Colonic mucosa (tissue), 4 donors: ENCODE measurements at regions not wholly inside any gene's neighbourhood (a gene's known extent, or its start where the extent isn't known, plus 50 kb on each side); places are given as distances from the start of the nearest gene placed in this dataset.

ENCODE experiments used
- DNase-seq: peaks from one replicate; pipeline ENCODE4 v3.0.0-alpha.2; 2020
- H3K27ac ChIP-seq: fragments of 200-600 bp; one replicate; pipeline ENCODE4 v1.8.0; 2021
- H3K27me3 ChIP-seq: fragments of 200-600 bp; one replicate; pipeline ENCODE4 v1.8.0; 2021
- H3K36me3 ChIP-seq: fragments of 200-600 bp; one replicate; pipeline ENCODE4 v1.8.0; 2021
- H3K4me1 ChIP-seq: fragments of 200-600 bp; one replicate; pipeline ENCODE4 v1.8.0; 2021; ENCODE audit warnings: mild to moderate bottlenecking
- H3K4me3 ChIP-seq: fragments of 200-600 bp; one replicate; pipeline ENCODE4 v1.8.0; 2021
- H3K9ac ChIP-seq, 2 donors: one replicate each; pipeline ENCODE4 v1.7.0; 2013; ENCODE audit warnings: control low read depth in 2 of 2, low read depth in 2 of 2, low read length in 2 of 2
- H3K9me3 ChIP-seq: fragments of 200-600 bp; one replicate; pipeline ENCODE4 v1.8.0; 2021
- intact Hi-C: fragments of 100-400 bp; cut with DNase I; formaldehyde crosslinking; loops from one replicate; pipeline ENCODE4 v1.14.1; 2022
- TF ChIP-seq, protein P1 (sequence below): fragments of 200-600 bp; IDR thresholded peaks from one replicate; pipeline ENCODE4 v1.8.0; 2022; ENCODE audit warnings: antibody characterized with exemption, mild to moderate bottlenecking
- donor health status: healthy.
- donor health status: DM: no; HTN: no; CAD: no.
- donor health status: DM: no; HTN: no; CAD: no.

DNA sequence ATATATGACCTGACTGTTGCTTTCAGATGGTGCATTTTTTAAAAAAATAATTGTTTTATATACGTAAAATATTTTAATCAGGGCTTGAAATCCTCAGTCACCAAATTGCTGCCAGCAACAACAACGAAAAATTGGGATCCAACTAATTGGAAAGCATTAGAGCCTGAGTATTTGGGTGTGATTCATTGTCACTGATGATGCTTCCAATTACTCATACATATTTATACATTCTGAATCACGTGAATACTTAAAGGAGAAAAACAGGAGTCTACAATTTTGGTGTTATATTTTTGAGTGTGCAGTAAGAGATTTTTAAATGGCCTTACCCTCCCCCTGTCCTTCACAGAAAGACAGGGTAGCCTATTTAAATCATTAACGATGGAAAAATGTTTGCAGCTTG, 765.6 kb upstream of the TENM3 start:
- Histone ChIP-seq H3K4me3 (no peak overlapping the region), H3K27ac (no peak overlapping the region), H3K9ac (no peak overlapping the region), H3K27me3 (no peaks in the 10 kb centered on the region), H3K9me3 (no peaks in the 10 kb centered on the region), H3K36me3 (no peaks in the 10 kb centered on the region), H3K4me1 (no peaks in the 10 kb centered on the region)
- no peak for DNase-seq
- TF ChIP-seq, protein P1, sequence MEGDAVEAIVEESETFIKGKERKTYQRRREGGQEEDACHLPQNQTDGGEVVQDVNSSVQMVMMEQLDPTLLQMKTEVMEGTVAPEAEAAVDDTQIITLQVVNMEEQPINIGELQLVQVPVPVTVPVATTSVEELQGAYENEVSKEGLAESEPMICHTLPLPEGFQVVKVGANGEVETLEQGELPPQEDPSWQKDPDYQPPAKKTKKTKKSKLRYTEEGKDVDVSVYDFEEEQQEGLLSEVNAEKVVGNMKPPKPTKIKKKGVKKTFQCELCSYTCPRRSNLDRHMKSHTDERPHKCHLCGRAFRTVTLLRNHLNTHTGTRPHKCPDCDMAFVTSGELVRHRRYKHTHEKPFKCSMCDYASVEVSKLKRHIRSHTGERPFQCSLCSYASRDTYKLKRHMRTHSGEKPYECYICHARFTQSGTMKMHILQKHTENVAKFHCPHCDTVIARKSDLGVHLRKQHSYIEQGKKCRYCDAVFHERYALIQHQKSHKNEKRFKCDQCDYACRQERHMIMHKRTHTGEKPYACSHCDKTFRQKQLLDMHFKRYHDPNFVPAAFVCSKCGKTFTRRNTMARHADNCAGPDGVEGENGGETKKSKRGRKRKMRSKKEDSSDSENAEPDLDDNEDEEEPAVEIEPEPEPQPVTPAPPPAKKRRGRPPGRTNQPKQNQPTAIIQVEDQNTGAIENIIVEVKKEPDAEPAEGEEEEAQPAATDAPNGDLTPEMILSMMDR = no peak
- intact Hi-C loops = no loop called here

DNA sequence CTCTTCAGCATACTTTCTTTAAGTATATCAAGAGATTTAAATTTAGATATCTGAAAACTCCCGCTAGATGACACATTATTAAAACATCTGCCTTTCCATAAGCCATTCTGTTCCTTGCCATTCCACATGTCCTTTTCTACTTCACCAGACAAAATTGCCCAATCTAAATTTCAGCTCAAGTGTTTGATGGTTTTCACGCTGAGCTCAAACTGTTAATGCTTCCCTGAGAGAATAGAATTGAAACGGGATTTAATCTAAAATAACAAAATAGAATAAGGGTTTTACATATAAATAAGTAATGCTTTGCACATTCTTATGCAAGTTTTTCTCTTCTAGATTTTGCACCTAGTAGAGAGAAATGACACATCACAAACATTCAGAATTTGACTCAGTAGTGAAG, 764.5 kb upstream of the TENM3 start:
- intact Hi-C loops = no loop called here
- H3K27ac ChIP-seq = no peak overlapping the region
- no peaks in the 10 kb centered on the region for H3K4me1 ChIP-seq
- H3K4me3 ChIP-seq = no peak overlapping the region
- DNase-seq = no peak
- H3K36me3 ChIP-seq = no peaks in the 10 kb centered on the region
- H3K27me3 ChIP-seq = no peaks in the 10 kb centered on the region
- H3K9me3 ChIP-seq = no peaks in the 10 kb centered on the region
- no peak overlapping the region for H3K9ac ChIP-seq
- TF ChIP-seq, protein P1 = no peak

DNA sequence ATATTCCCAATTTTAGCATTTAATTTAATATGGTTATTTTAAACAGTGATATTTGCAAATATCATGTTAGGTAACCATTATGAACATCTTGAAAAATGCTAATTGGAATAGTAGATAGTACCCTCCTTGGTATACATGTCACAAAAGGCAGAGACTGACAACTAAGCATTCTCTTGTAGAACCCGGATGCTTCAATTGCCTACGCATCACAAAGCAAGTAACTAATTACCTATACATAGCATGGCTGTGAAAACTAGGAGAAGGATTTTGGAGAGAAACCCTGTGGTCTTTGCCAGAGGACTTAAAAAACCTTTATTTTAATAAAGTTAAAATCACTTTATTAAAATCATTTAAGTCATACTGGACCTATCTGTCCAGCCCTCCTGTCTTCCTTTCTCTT, 764.1 kb upstream of the TENM3 start:
- H3K4me3 ChIP-seq = no peak overlapping the region
- DNase-seq = no peak
- H3K27ac ChIP-seq = no peak overlapping the region
- H3K9me3 ChIP-seq = no peaks in the 10 kb centered on the region
- H3K4me1 ChIP-seq = no peaks in the 10 kb centered on the region
- intact Hi-C loops = no loop called here
- TF ChIP-seq, protein P1 = no peak
- H3K27me3 ChIP-seq = no peaks in the 10 kb centered on the region
- H3K9ac ChIP-seq = no peak overlapping the region
- H3K36me3 ChIP-seq = no peaks in the 10 kb centered on the region

DNA sequence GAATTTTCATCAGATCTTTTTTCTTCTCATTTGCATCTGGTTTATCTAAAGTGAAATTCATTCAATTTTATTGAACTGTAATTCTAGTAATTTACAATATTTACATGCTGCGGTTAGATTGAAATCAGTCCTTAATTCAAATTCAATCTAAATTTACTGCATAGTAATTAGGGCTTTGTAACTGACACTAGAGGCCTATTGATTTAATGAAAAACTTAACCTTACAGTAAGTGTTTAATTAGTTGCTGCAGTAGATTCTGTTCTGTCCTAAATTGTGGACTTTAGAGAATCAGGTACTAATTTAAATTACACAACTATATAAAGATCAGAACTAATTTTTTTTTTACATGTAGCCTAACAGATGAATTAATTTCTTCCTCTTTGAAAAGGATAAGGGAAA, 758.8 kb upstream of the TENM3 start:
- Histone ChIP-seq H3K4me3 (no peak overlapping the region), H3K36me3 (no peaks in the 10 kb centered on the region), H3K9ac (no peak overlapping the region), H3K27ac (no peak overlapping the region), H3K9me3 (no peaks in the 10 kb centered on the region), H3K27me3 (no peaks in the 10 kb centered on the region), H3K4me1 (no peaks in the 10 kb centered on the region)
- intact Hi-C loops = no loop called here
- TF ChIP-seq, protein P1 = no peak
- DNase-seq = no peak

DNA sequence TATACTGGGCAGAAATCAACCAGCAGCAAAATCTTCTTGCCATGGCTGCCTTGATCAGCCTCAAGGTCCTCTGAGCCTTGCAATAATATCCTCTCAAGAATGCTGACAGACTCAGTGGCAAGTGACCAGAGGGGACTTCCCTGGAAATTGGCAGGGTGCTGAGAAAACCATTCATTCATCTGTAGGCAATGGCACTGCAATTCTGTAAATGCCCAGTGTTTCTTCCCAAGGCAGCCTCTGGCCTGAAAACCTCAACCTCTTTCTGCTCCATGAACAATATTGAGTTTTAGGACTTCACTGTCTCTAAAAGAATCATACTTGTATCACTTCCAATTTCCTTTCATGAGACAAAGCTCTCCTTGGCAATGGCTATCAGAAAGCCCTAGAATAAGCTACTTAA, 754.3 kb upstream of the TENM3 start:
- DNase-seq = no peak
- no peak overlapping the region for H3K4me3 ChIP-seq
- H3K27ac ChIP-seq = no peak overlapping the region
- no peaks in the 10 kb centered on the region for H3K4me1 ChIP-seq
- H3K9me3 ChIP-seq = no peaks in the 10 kb centered on the region
- no peaks in the 10 kb centered on the region for H3K36me3 ChIP-seq
- H3K27me3 ChIP-seq = no peaks in the 10 kb centered on the region
- H3K9ac ChIP-seq = no peak overlapping the region
- TF ChIP-seq, protein P1 = no peak
- intact Hi-C loops = no loop called here

DNA sequence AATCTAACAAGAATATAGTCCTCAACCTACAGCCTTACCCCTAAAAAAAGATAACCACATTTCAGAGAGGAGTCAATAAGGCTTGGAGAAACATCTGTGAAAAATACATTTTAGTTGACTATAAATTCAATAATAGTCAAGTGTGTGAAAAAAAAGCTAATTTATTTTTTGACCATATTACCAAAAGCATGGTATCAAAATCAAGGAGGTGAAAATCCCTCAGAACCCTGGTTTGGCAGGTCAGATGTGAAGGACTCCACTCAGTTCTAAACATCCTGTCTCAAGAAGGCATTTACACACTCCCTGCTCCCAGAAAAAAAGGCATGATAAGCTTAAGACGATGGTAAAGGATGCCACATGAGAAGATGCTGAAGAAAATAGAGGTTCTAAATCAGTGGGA, 745.1 kb upstream of the TENM3 start:
- Histone ChIP-seq H3K27ac (no peak overlapping the region), H3K27me3 (no peaks in the 10 kb centered on the region), H3K9me3 (no peaks in the 10 kb centered on the region), H3K4me1 (no peaks in the 10 kb centered on the region), H3K4me3 (no peak overlapping the region), H3K36me3 (no peaks in the 10 kb centered on the region), H3K9ac (no peak overlapping the region)
- TF ChIP-seq, protein P1 = no peak
- no peak for DNase-seq
- intact Hi-C loops = no loop called here
